NCI-H2029 treated with DMSO at 0.1 percent for 48 hours (cell line): ENCODE measurements at regions not wholly inside any gene's neighbourhood (a gene's known extent, or its start where the extent isn't known, plus 50 kb on each side); places are given as distances from the start of the nearest gene placed in this dataset.
A peak's percentile ranks its signal among the peaks of the same experiment; 100 is the strongest.
"Not testable (repeated sequence)": the region's sequence is repeated elsewhere in the genome, so short reads cannot be mapped to it uniquely, and the experiment has no call there.

Source experiments
- DNase-seq: peaks from one replicate; lab custom pipeline; 2025; lab: John Stamatoyannopoulos, UW

GRCh38 chr4:96429657-96430056 lies 589.8 kb downstream of the PDHA2 start:
- DNase-seq: no peak

- DNase-seq: no peak
Observed at GRCh38 chr4:96431094-96431493, 591.2 kb downstream of the PDHA2 start.

DNA sequence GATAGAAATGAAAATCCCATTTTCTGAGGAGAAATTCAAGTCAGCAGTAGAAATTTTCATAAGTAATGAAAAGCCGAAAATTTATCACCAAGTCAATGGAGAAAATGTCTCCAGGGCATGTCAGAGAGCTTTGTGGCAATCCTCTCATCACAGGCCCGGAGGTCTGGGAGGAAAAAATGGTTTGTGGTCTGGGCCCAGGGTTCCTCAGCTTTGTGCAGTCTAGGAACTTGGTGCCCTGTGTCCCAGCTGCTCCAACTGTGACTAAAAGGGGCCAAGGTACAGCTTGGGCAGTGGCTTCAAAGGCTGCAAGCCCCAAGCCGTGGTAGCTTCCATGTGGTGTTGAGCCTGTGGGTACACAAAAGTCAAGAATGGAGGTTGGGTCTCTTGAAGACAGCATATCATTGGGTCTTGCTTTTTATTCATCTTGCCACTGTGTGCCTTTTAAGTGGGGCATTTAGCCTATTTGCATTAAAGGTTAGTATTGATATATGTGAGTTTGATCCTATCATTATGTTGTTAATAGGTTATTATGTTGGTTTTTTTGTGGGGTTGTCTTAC lies 608.5 kb downstream of the PDHA2 start:
- DNase-seq: no peak

GRCh38 chr4:96455045-96455720 lies 615.3 kb downstream of the PDHA2 start:
- no peak for DNase-seq

DNA sequence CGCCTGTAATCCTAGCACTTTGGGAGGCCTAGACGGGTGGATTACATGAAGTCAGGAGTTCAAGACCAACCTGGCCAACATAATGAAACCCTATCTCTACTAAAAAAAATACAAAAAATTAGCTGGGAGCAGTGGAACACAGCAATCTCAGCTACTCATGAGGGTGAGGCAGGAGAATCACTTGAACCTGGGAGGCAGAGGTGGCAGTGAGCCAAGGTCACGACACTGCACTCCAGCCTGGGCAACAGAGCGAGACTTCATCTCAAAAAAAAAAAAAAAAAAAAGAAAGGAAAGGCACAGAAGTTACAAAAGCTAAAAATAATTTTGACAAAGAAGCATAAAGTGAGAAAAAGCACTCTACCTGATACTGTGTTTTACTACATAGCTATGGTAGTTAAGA lies 618.1 kb downstream of the PDHA2 start:
- not testable (repeated sequence) for DNase-seq

- no peak for DNase-seq
Observed at GRCh38 chr4:96459105-96459504, 619.2 kb downstream of the PDHA2 start.

GRCh38 chr4:96465834-96466233 lies 625.9 kb downstream of the PDHA2 start:
- no peak for DNase-seq

- no peak for DNase-seq
Observed at GRCh38 chr4:96471956-96472867, 632.3 kb downstream of the PDHA2 start.

DNA sequence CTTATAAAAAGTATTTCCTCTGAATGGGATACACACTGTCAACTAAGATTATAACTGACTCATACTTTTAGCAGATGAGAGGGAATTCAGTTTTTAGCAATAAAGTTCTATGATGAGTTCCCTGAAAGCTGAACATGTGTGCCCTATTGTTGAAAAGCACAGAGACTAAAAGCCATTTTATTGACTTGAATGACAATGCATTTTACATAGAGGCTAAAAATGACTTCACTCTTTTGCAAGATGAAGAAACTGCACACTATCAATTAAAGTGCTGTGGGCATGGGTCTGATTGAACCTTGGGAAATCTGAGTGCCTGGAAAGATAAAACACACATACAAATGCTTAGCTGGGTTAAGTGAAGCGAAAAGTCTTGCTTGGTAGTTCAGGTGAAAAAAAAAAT lies 633.4 kb downstream of the PDHA2 start:
- no peak for DNase-seq

DNA sequence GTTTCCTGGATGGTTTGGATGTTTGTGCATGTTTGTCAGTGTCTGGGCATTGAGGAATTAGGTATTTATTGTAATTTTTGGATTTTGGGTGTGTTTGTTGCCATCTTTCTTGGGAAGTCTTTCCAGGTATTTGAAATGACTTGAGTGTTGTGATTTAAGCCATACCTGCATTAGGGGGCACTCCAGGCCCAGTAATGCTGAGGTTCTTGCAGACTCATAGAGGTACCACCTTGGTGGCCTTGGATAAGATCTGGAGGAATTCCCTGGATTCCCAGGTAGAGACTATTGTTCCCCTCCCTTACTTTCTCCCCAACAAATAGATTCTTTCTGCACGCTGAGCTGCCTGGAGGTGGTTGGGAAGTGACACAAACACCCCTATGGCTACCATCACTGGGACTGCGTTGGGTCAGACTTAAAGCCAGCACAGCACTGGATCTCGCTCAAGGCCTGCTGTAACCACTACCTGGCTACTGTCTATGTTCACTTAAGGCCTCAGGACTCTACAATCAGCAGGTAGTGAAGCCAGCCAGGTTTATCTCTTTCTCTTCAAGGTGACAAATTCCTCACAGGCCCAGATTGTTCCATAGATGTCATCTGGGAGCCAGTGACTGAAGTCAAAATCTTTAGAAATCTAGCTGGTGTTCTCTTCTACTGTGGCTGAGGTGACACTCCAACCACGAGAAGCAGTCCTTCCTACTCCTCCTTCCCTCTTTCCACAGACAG lies 643.6 kb downstream of the PDHA2 start:
- no peak for DNase-seq

DNA sequence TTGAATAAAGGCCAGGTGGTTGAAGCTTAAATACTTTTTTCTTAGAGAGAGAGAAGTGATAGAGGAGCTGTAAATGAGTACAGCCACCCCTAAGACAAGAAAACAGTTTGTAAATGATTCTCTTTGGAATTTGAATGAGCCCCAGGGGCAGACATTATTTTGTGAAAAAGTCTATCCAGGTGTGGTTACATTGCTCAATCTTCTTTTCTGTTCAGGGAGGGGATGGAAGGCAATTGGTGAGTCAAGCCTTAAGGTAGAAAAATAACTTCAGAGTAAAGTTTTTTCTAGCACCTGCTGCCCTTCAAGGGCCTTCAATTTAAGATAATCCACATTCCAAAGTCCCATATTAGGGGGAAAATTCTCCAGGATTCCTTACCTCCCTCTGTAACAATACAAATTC lies 646.7 kb downstream of the PDHA2 start:
- DNase-seq: no peak

DNA sequence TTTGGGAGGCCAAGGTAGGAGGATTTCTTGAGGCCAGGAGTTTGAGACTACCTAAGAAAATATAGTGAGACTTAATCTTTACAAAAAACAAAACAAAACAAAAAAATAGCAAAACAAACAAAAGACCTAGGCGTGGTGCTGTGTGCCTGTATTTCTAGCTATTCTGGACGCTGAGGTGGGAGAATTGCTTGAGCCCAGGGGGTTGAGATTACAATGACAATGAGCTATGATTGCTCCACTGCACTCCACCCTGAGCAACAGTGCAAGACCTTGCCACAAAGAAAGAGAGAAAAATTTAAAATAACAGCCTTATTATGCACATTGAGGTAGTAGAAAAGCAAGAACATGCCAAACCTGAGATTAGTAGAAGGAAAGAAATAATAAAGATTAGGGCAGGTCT lies 657.7 kb downstream of the PDHA2 start:
- DNase-seq: no peak

DNA sequence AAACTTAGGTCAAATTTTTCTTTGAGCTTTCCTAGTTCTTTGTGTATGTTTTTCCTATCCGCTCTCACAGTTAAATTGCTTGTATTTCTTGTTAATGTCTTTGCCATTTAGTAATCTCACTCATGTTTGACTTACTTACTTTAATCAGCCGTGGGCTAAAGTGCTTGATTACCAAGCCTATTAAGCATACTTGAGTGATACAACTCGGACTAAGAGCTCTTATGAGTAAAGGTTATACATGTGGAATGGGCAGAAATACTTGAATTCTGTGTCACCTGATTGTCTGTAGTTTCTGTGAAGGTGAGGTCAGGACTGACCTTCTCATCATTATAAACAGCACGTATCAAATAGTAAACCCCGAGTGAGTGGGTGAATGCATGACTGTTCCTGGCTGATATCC lies 664.5 kb downstream of the PDHA2 start:
- no peak for DNase-seq

DNA sequence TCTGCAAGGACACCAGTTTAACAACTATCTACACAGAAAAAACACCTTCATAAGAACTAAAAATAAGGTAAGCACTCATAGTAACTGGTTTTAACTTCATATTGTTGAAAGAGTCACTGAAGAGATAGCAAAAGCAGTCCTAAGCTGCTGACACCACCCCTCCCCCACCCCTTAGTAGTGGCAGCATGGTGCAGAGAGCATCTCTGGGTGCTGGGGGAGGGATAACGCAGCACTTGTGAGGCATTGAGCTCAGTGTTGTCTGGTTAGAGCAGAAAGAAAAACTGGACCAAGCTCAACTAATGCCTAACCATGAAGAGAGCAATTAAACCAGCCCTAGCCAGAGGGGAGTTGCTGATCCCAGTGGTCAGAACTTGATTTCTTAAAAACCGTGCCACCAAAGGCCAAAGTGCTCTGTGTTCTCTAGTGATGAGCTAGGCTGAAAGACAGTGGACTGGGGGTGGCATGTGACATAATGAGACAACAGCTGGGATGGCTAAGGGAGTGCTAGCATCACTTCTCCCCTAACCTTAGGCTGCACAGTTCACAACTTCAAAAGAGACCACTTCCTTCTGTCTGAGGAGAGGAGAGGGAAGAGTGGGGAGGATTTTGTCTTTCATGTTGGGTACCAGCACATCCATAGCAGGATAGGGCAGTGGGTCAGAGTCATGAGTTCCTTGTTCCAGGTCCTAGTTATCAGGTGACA lies 669.3 kb downstream of the PDHA2 start:
- DNase-seq: no peak

- no peak for DNase-seq
Observed at GRCh38 chr4:96519291-96519690, 679.4 kb downstream of the PDHA2 start.

- DNase-seq: no peak
Observed at GRCh38 chr4:96521046-96521536, 681.2 kb downstream of the PDHA2 start.

GRCh38 chr4:96523611-96524010 lies 683.7 kb downstream of the PDHA2 start:
- no peak for DNase-seq

DNA sequence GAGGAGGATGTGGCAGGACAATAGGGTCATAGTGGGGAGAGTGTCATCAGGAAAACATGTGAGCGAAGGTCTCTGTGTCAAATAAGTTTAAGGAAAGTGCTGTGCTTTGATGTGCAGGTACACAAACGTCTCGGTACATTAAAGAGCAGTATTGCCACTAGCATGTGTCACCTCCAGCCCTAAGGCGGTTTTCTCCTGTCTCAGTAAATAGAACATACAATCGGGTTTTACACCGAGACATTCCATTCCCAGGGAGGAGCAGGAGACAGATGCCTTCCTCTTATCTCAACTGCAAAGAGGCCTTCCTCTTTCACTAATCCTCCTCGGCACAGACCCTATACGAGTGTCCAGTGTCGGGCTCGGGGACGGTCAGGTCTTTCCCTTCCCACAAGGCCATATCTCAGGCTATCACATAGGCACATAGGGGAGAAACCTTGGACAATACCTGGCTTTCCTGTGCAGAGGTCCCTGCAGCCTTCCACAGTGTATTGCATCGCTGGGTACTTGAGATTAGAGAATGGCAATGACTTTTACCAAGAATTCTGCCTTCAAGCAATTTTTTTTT lies 684.5 kb downstream of the PDHA2 start:
- DNase-seq: no peak

- DNase-seq: peak; percentile 44
Observed at GRCh38 chr4:96525898-96526297, 686.0 kb downstream of the PDHA2 start.

DNA sequence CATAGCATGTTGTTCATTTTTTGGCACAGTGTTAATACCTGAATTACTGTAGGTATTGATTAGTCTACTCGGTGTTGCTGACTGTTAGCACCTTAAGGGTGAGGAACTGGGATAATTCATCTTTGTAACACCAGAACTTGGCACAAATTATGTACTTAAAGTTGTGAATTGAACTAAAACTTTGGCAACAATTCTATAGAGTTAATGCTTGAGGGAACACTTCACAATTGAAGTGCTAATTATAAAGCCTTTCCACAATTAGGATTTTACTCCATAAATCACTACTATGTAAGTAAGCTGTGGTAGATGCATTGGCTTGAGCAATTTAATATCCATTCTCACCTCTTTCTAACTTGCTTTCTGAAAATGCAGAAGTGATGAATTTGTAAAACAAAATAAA lies 686.7 kb downstream of the PDHA2 start:
- no peak for DNase-seq

DNA sequence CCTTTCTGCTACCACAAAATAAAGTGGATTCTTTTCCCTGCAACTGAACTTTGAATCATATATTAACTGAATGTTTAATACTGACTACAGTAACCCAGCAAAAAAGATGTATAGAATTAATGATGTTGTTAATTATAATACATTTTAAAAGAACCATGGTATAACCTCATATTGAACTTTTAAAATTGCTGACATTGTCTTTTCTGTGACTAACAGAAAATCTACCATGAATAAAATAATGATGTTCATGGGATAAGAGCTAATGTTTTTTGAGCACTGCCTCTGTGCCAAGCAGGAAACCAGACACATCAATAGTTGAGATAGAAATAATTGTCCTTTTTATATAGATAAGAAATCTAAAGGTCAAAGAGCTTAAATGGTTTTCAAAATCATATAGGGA lies 691.9 kb downstream of the PDHA2 start:
- DNase-seq: no peak
